ENCODE measurements at regions not wholly inside any gene's neighbourhood (a gene's known extent, or its start where the extent isn't known, plus 50 kb on each side); places are given as distances from the start of the nearest gene placed in this dataset.
A peak's percentile ranks its signal among the peaks of the same experiment; 100 is the strongest.

DNA sequence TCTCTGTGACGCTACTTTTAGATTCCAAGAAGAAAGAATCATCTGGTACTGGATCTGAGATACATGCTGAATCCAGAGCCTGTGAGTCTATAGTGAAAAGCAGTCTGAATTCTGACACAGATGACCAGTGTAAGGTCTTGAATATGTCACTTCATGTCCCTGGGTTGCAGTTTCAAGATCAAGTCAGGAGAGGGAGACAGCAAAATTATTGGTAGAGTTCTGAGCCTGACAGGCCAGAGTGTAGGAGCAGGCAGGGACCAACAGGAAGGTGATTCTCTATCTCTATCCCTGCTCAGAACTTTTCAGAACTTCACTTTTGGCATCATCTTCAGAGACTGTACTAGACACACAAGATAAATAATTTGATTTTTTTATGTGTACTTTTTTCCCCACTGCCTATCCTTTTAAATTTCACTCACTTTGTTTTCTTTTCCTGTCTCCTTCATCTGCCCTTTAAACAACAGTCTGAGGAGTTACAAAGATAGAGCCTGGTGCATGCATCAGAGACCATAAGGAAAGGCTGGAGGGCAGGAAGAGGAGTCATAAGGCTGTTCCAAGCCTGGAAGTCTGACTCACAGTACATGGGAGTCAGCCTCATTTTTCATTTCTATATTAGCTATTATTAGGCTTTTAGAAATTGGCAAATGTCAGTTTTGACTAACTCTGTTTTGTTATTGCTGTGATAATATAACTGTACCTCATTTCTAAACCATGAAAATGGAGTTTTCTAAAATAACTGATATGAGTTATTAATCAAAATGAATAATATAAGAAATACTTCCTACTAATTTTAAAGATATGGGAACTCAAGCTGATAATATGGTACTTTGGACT lies 120.2 kb upstream of the TMEM229A start:
- H2AFZ ChIP-seq, result no peak overlapping the region
- H3K9me3 ChIP-seq (ENCODE audit: low read depth), result no peaks in the 10 kb centered on the region
- in situ Hi-C loops (cut with MboI), result no loop called here
- no peak overlapping the region for H3K27ac ChIP-seq
- peak; percentile 24 for DNase-seq
- no peaks in the 10 kb centered on the region for H3F3A ChIP-seq (ENCODE audit: insufficient read depth)
- H4K20me1 ChIP-seq (ENCODE audit: insufficient read depth), result no peaks in the 10 kb centered on the region
- no peaks in the 10 kb centered on the region for H3K9me2 ChIP-seq (ENCODE audit: insufficient read depth)
- TF ChIP-seq EZH2 (IDR thresholded peaks at IDR 0.05; ENCODE audit: insufficient read depth, poor library complexity, severe bottlenecking) (no peak), EZH2phosphoT487 (IDR thresholded peaks at IDR 0.05; ENCODE audit: insufficient read depth, low read depth) (no peak)
- no peak overlapping the region for H3K4me2 ChIP-seq (ENCODE audit: unreplicated experiment)
- no peaks in the 10 kb centered on the region for H3K4me1 ChIP-seq (ENCODE audit: insufficient read depth)
- no peak overlapping the region for H3K9ac ChIP-seq
- no peak overlapping the region for H3K4me3 ChIP-seq
- H3K27me3 ChIP-seq (replicated peaks; ENCODE audit: insufficient read depth), result no peaks in the 10 kb centered on the region
- 22 to 25% methylated on average over 1 of the region's 1 CpG for WGBS, 2 experiments (ENCODE audit: low coverage in 1 of 2, low lambda C conversion rate in 2 of 2, missing lambda C conversion rate in 2 of 2)
- no peaks in the 10 kb centered on the region for H3K36me3 ChIP-seq (ENCODE audit: low read depth)
- H3K79me2 ChIP-seq (ENCODE audit: insufficient read depth), result no peaks in the 10 kb centered on the region

DNA sequence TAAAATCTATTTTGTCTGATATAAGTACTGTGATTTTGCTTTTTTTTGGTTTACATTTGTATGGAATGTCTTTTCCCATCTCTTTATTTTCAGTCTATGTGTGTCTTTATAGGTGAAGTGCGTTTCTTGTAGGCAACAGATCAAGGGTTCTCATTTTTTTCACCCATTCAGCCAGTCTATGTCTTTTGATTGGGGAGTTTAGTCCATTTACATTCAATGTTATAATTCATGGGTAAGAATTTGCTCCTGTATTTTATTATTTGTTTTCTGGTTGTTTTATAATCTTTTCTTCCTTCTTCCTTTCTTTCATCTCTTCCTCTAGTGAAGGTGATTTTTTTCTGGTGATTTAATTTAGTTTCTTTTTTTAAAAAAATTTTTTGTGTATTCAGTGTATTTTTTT lies 104.8 kb upstream of the TMEM229A start:
- Histone ChIP-seq H3K79me2 (ENCODE audit: insufficient read depth) (no peaks in the 10 kb centered on the region), H3K9me2 (ENCODE audit: insufficient read depth) (no peaks in the 10 kb centered on the region), H3K9me3 (ENCODE audit: low read depth) (no peaks in the 10 kb centered on the region), H3K27me3 (replicated peaks; ENCODE audit: insufficient read depth) (no peaks in the 10 kb centered on the region), H3K27ac (no peak overlapping the region), H3F3A (ENCODE audit: insufficient read depth) (no peaks in the 10 kb centered on the region), H3K4me2 (ENCODE audit: unreplicated experiment) (no peak overlapping the region), H3K4me1 (ENCODE audit: insufficient read depth) (no peaks in the 10 kb centered on the region), H4K20me1 (ENCODE audit: insufficient read depth) (no peaks in the 10 kb centered on the region), H2AFZ (no peak overlapping the region), H3K4me3 (no peak overlapping the region), H3K36me3 (ENCODE audit: low read depth) (no peaks in the 10 kb centered on the region), H3K9ac (no peak overlapping the region)
- TF ChIP-seq EZH2 (IDR thresholded peaks at IDR 0.05; ENCODE audit: insufficient read depth, poor library complexity, severe bottlenecking) (no peak), EZH2phosphoT487 (IDR thresholded peaks at IDR 0.05; ENCODE audit: insufficient read depth, low read depth) (no peak)
- in situ Hi-C loops (cut with MboI), result no loop called here
- DNase-seq, result no peak
- 9 to 23% methylated on average over 1 of the region's 1 CpG for WGBS, 2 experiments (ENCODE audit: low coverage in 1 of 2, low lambda C conversion rate in 2 of 2, missing lambda C conversion rate in 2 of 2)

DNA sequence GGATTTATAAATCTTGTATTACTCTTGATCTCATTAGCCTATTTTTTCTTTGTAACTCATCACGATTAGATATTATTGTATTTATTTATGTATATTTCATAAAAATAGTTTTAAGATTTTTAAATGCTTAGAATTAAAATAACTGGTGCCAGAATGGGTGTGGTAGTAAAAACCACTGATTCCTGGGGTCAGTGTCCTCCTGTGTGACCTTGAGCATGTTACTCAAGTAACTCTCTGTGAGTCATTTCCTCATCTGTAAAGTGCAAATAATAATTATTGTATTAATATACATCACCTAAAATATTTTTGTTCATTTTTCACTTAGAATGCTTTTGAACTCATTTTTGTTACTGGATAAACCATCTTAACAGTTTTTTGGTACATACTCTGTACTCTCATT lies 91.3 kb upstream of the TMEM229A start:
- H3K9ac ChIP-seq, result no peak overlapping the region
- H3K9me2 ChIP-seq (ENCODE audit: insufficient read depth), result no peaks in the 10 kb centered on the region
- no peak overlapping the region for H3K4me2 ChIP-seq (ENCODE audit: unreplicated experiment)
- H3K9me3 ChIP-seq (ENCODE audit: low read depth), result no peaks in the 10 kb centered on the region
- H3K27me3 ChIP-seq (replicated peaks; ENCODE audit: insufficient read depth), result no peaks in the 10 kb centered on the region
- H3K36me3 ChIP-seq (ENCODE audit: low read depth), result no peaks in the 10 kb centered on the region
- H2AFZ ChIP-seq, result no peak overlapping the region
- TF ChIP-seq EZH2phosphoT487 (IDR thresholded peaks at IDR 0.05; ENCODE audit: insufficient read depth, low read depth) (no peak), EZH2 (IDR thresholded peaks at IDR 0.05; ENCODE audit: insufficient read depth, poor library complexity, severe bottlenecking) (no peak)
- no peaks in the 10 kb centered on the region for H3F3A ChIP-seq (ENCODE audit: insufficient read depth)
- no peak overlapping the region for H3K4me3 ChIP-seq
- in situ Hi-C loops (cut with MboI), result no loop called here
- WGBS, 2 experiments (ENCODE audit: low coverage in 1 of 2, low lambda C conversion rate in 2 of 2, missing lambda C conversion rate in 2 of 2), result 10 to 22% methylated on average over 1 of the region's 1 CpG
- no peaks in the 10 kb centered on the region for H3K79me2 ChIP-seq (ENCODE audit: insufficient read depth)
- no peak for DNase-seq
- no peak overlapping the region for H3K27ac ChIP-seq
- H3K4me1 ChIP-seq (ENCODE audit: insufficient read depth), result no peaks in the 10 kb centered on the region
- no peaks in the 10 kb centered on the region for H4K20me1 ChIP-seq (ENCODE audit: insufficient read depth)

DNA sequence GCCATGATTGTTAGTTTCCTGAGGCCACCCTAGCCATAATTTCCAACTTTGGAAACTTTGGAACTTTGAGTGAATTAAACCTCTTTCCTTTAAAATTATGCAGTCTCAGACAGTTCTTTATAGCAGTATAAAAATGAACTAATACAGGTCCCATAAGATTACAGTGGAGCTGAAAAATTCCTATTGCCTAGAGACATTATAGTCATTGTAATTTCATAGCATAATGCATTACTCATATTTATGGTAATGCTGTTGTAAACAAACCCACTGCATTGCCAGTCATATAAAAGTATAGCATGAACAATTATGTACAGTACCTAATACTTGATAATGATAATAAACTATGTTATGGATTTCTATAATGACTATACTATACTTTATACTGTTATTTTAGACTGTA lies 88.0 kb upstream of the TMEM229A start:
- Histone ChIP-seq H3K36me3 (ENCODE audit: low read depth) (no peaks in the 10 kb centered on the region), H3K27ac (no peak overlapping the region), H3K79me2 (ENCODE audit: insufficient read depth) (no peaks in the 10 kb centered on the region), H3K4me1 (ENCODE audit: insufficient read depth) (no peaks in the 10 kb centered on the region), H3K4me2 (ENCODE audit: unreplicated experiment) (no peak overlapping the region), H3K4me3 (no peak overlapping the region), H3F3A (ENCODE audit: insufficient read depth) (no peaks in the 10 kb centered on the region), H3K9ac (no peak overlapping the region), H3K9me3 (ENCODE audit: low read depth) (no peaks in the 10 kb centered on the region), H4K20me1 (ENCODE audit: insufficient read depth) (no peaks in the 10 kb centered on the region), H3K9me2 (ENCODE audit: insufficient read depth) (no peaks in the 10 kb centered on the region), H2AFZ (no peak overlapping the region), H3K27me3 (replicated peaks; ENCODE audit: insufficient read depth) (no peaks in the 10 kb centered on the region)
- in situ Hi-C loops (cut with MboI), result no loop called here
- TF ChIP-seq EZH2phosphoT487 (IDR thresholded peaks at IDR 0.05; ENCODE audit: insufficient read depth, low read depth) (no peak), EZH2 (IDR thresholded peaks at IDR 0.05; ENCODE audit: insufficient read depth, poor library complexity, severe bottlenecking) (no peak)
- no peak for DNase-seq

Data from GM23248 (cell line).